HG03342 (cell line): ENCODE measurements at regions not wholly inside any gene's neighbourhood (a gene's known extent, or its start where the extent isn't known, plus 50 kb on each side); places are given as distances from the start of the nearest gene placed in this dataset.

ENCODE experiments used
- ATAC-seq: cut with Tn5 transposase; IDR thresholded peaks from one replicate; pipeline ENCODE4 v1.9.1; 2021; ENCODE audit warnings: mild to moderate bottlenecking, moderate library complexity; ENCODE audit not compliant: unreplicated experiment

- ATAC-seq = peak; percentile 54
Observed at GRCh38 chr1:79694241-79694640, 687.7 kb upstream of the ADGRL4 start.

GRCh38 chr1:79693441-79694114, 687.0 kb upstream of the ADGRL4 start:
- ATAC-seq = no peak

- no peak for ATAC-seq
Observed at GRCh38 chr1:79692519-79692918, 686.0 kb upstream of the ADGRL4 start.

- ATAC-seq = no peak
Observed at GRCh38 chr1:79688932-79689331, 682.4 kb upstream of the ADGRL4 start.

- ATAC-seq = no peak
Observed at GRCh38 chr1:79683420-79683819, 676.9 kb upstream of the ADGRL4 start.

- ATAC-seq = no peak
Observed at GRCh38 chr1:79682478-79682877, 675.9 kb upstream of the ADGRL4 start.

GRCh38 chr1:79681382-79681781, 674.9 kb upstream of the ADGRL4 start:
- ATAC-seq = no peak

- ATAC-seq = no peak
Observed at GRCh38 chr1:79679916-79680315, 673.4 kb upstream of the ADGRL4 start.

GRCh38 chr1:79667848-79668696, 661.5 kb upstream of the ADGRL4 start:
- ATAC-seq = peak; percentile 87

- no peak for ATAC-seq
Observed at GRCh38 chr1:79667166-79667565, 660.6 kb upstream of the ADGRL4 start.

- no peak for ATAC-seq
Observed at GRCh38 chr1:79663916-79664315, 657.4 kb upstream of the ADGRL4 start.

GRCh38 chr1:79662596-79662995, 656.1 kb upstream of the ADGRL4 start:
- ATAC-seq = no peak

- peak; percentile 45 for ATAC-seq
Observed at GRCh38 chr1:79660129-79660528, 653.6 kb upstream of the ADGRL4 start.

GRCh38 chr1:79657951-79658658, 651.6 kb upstream of the ADGRL4 start:
- no peak for ATAC-seq

GRCh38 chr1:79655876-79656275, 649.3 kb upstream of the ADGRL4 start:
- no peak for ATAC-seq

- no peak for ATAC-seq
Observed at GRCh38 chr1:79652426-79652825, 645.9 kb upstream of the ADGRL4 start.

GRCh38 chr1:79648126-79648525, 641.6 kb upstream of the ADGRL4 start:
- ATAC-seq = no peak

GRCh38 chr1:79646880-79647279, 640.4 kb upstream of the ADGRL4 start:
- no peak for ATAC-seq

- peak; percentile 92 for ATAC-seq
Observed at GRCh38 chr1:79638382-79638781, 631.9 kb upstream of the ADGRL4 start.

GRCh38 chr1:79633456-79633855, 626.9 kb upstream of the ADGRL4 start:
- ATAC-seq = no peak

GRCh38 chr1:79629414-79629813, 622.9 kb upstream of the ADGRL4 start:
- no peak for ATAC-seq

GRCh38 chr1:79617777-79618176, 611.2 kb upstream of the ADGRL4 start:
- ATAC-seq = no peak
